NCI-H69 (cell line): ENCODE measurements at regions not wholly inside any gene's neighbourhood (a gene's known extent, or its start where the extent isn't known, plus 50 kb on each side); places are given as distances from the start of the nearest gene placed in this dataset.
"Not testable (repeated sequence)": the region's sequence is repeated elsewhere in the genome, so short reads cannot be mapped to it uniquely, and the experiment has no call there.

Source experiments
- DNase-seq: peaks from one replicate; lab custom pipeline; 2025; lab: John Stamatoyannopoulos, UW

GRCh38 chr15:62854420-62855084 lies 188.0 kb upstream of the TPM1 start:
- no peak for DNase-seq

DNA sequence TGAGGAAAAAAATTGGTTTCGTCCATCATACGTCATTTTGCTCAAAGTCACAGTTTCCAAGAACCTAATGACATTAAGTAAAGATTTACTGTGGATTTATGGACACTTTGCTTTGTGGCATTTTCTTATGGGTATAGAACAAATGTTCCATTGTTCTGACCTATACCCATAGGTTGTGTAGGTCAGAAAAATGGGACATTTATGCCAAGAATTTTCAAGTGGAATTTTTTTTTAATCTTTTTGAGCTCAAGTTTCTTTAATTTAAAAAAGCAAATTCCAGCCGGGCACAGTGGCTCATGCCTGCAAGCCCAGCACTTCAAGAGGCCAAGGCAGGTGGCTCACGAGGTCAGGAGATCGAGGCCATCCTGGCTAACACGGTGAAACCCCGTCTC lies 187.5 kb upstream of the TPM1 start:
- no peak for DNase-seq

GRCh38 chr15:62856466-62857246 lies 185.9 kb upstream of the TPM1 start:
- no peak for DNase-seq

- no peak for DNase-seq
Observed at GRCh38 chr15:62857411-62857853, 185.1 kb upstream of the TPM1 start.

GRCh38 chr15:62858343-62858742 lies 184.2 kb upstream of the TPM1 start:
- DNase-seq: no peak

DNA sequence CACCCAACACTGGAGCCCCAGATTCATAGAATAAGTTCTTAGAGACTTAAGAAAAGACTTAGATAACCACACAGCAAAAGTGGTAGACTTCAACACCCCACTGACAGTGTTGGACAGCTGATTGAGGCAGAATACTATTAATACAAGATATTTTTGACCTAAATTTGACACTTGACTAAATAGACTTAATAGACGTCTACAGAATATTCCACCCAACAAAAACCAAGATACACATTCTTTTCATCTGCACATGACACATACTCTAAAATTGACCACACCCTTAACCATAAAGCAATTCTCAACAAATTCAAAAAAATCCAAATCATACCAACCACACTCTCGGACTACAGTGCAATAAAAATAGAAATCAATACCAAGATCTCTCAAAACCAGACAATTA lies 179.8 kb upstream of the TPM1 start:
- no peak for DNase-seq

DNA sequence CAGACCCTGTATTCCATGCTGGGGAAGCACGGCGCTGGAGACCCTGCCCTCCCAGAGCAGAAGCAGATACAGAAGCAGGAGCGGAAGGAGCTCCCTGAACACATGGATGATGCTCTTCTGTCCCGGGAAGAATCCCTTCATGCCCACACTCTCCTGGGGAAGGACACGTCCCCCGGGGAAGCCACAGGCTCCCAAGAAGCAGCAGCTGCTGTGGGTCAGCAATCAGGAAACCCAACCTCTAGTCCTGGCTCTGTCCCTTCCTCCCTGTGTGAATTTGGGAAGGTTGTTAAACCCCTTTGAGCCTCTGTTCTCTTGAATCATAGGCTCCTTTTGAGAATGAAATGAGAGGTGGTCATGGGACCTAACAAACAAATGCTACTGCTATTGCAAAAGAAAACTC lies 176.2 kb upstream of the TPM1 start:
- no peak for DNase-seq

DNA sequence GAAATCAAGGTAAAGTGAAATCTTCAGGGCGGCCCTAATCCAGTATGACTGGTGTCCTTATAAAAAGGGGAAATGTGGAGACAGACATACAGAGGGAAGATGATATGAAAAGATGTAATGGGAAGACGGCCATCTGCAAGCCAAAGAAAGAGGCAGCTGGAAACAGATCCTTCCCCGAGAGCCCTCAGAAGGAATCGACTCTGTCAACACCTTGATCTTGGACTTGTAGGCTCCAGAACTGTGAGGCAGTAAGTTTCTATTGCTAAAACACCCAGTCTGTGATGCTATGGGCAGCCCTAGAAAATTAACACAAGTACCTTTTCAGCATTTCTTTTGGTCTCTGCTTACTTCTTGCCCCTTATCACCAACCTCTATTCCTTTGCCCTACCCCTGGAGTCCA lies 174.7 kb upstream of the TPM1 start:
- DNase-seq: no peak

- no peak for DNase-seq
Observed at GRCh38 chr15:62868507-62868906, 174.0 kb upstream of the TPM1 start.

- DNase-seq: no peak
Observed at GRCh38 chr15:62869116-62869515, 173.4 kb upstream of the TPM1 start.

GRCh38 chr15:62870216-62870615 lies 172.3 kb upstream of the TPM1 start:
- no peak for DNase-seq

- DNase-seq: not testable (repeated sequence)
Observed at GRCh38 chr15:62870701-62871100, 171.8 kb upstream of the TPM1 start.

GRCh38 chr15:62873203-62873602 lies 169.3 kb upstream of the TPM1 start:
- DNase-seq: no peak

- no peak for DNase-seq
Observed at GRCh38 chr15:62874064-62874463, 168.5 kb upstream of the TPM1 start.

GRCh38 chr15:62874959-62875625 lies 167.5 kb upstream of the TPM1 start:
- DNase-seq: no peak

DNA sequence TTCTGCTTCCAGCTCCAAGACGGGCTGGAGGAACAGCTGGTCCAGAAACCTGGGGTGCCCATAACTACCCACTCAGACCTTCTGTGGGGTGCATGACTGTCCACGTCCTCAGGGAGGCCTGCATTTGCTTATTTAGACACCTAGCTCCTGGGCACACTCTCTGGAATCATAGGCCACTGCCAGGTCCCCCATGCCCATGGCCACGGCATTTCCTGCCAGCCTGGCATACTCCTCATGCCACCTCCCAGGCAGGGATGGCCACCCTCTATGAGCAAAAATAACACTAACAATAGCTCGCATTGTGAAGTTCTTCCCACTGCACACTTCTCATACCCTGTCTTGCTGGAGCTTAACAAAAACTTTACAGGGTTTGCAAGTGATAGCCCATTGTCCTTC lies 166.9 kb upstream of the TPM1 start:
- DNase-seq: no peak

DNA sequence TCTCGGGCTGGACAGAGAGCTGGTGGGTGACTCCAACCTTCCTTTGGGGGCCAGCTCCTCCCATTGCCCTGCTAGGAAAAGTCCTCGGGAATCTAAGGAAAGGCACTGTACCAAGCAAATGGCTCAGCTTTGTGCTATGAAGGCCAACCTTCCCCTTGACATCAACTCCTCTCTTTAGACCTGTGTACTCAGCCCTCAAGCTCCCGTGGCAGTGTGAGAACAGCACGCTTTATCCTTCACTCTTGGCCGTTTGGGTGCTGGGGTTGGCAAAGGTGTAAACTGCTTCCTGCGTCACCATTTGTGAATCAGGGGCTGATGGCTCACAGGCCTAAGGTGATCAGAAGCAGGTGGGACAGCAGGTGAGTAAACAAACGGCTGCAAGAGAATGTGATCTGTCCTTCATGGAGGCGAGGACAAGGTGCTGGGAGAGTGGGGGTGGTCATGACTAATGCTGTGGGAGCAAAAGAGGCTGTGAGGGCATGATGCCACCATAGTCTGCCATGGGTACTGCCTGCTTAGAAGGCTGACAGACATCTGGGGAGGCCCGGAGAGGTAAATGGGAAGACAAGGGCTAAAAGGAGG lies 165.2 kb upstream of the TPM1 start:
- peak; percentile 37 for DNase-seq

GRCh38 chr15:62878070-62878469 lies 164.5 kb upstream of the TPM1 start:
- DNase-seq: no peak

GRCh38 chr15:62879770-62880169 lies 162.8 kb upstream of the TPM1 start:
- no peak for DNase-seq

- no peak for DNase-seq
Observed at GRCh38 chr15:62880278-62880677, 162.3 kb upstream of the TPM1 start.

DNA sequence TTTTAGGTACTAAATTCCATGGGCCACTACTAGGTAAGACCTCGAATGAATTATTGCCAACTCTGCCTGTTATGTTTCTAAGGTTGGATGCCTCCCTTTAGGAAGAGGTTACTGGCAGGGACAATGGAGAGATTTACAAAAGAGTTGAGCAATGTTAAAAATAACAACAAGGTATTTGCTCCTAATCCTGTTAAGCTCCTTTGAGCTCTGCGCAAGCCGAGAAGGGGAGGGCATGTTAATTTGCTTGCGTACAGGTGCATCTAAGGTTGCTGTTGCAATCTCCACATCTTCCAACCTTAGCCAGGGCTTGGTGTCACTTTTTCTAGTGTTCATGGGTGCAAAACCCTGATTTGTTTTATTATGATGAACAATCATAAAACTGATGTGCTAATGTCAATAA lies 161.5 kb upstream of the TPM1 start:
- DNase-seq: no peak

GRCh38 chr15:62883938-62884479 lies 158.5 kb upstream of the TPM1 start:
- no peak for DNase-seq
